ENCODE measurements at regions not wholly inside any gene's neighbourhood (a gene's known extent, or its start where the extent isn't known, plus 50 kb on each side); places are given as distances from the start of the nearest gene placed in this dataset.

DNA sequence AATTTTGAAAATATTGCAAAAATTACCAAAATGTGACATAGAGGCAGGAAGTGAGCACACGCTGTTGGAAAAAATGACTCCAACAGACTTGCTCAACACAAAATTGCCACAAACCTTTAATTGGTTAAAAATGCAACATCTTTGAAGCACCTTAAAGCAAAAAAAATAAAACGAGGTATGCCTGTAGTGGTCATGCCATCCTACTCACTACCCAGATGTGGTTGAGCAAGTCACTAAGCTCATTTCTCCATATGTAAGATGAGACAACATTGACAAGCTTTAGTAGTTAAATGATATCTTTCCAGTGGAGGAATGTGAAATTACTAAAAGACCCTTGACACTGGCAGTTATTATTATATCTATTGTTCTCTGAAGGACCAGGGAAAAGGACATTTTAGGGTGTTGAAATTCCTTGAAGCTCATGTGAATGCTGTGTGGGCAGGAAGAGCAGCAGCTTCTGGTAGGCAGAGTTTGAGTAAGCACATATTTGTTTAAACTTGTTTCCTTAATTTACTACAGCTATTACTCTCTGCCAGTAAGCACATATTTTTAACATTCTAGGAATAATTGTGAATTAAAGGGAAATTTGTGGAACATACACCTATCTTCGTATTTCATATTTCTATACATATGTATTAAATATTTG, 131.6 kb upstream of the P2RY1 start:
- no peak for DNase-seq (ENCODE audit: low read depth)
- no peak overlapping the region for H3K4me3 ChIP-seq (ENCODE audit: control insufficient read depth, low read depth, low read length)
- TF ChIP-seq, protein P1, sequence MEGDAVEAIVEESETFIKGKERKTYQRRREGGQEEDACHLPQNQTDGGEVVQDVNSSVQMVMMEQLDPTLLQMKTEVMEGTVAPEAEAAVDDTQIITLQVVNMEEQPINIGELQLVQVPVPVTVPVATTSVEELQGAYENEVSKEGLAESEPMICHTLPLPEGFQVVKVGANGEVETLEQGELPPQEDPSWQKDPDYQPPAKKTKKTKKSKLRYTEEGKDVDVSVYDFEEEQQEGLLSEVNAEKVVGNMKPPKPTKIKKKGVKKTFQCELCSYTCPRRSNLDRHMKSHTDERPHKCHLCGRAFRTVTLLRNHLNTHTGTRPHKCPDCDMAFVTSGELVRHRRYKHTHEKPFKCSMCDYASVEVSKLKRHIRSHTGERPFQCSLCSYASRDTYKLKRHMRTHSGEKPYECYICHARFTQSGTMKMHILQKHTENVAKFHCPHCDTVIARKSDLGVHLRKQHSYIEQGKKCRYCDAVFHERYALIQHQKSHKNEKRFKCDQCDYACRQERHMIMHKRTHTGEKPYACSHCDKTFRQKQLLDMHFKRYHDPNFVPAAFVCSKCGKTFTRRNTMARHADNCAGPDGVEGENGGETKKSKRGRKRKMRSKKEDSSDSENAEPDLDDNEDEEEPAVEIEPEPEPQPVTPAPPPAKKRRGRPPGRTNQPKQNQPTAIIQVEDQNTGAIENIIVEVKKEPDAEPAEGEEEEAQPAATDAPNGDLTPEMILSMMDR (conservative IDR thresholded peaks at IDR 0.05; ENCODE audit: control insufficient read depth, insufficient read depth, low read depth, low read length), result no peak

DNA sequence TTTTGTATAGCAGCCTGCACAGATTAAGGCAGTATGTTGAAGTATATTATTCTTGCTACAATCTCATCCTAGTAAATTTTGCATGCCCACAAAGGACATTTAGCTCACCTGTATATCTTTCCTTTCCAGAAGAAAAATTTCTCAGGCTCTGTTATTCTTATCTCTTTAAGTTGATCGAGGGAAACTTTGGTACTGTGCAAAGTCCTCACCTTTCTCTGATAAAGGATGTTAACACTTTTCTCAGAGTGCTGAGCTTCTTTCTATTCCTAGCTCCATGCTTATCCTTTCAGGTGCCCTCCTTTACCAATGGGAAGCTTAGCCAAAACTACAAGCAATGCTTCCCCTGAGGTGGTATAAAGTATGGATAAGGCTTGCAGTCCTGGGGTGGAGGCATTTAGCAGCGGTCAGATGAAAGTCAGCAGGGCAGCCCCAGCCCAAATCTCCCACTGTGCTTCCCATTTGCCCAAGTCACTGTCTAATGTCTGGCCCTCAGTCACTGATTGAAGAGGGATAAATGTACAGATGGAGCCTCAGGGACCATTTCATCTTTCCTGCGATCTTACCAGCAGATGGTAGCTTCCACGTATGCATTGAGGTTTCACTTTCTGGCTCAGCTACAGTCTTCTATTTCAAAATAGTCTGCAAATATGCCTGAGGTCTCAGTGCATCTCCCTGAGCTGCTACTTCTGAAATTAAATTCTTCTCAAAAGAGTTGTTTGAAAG, 127.8 kb upstream of the P2RY1 start:
- no peak for DNase-seq (ENCODE audit: low read depth)
- H3K4me3 ChIP-seq (ENCODE audit: control insufficient read depth, low read depth, low read length), result no peak overlapping the region
- TF ChIP-seq, protein P1 (conservative IDR thresholded peaks at IDR 0.05; ENCODE audit: control insufficient read depth, insufficient read depth, low read depth, low read length), result no peak

DNA sequence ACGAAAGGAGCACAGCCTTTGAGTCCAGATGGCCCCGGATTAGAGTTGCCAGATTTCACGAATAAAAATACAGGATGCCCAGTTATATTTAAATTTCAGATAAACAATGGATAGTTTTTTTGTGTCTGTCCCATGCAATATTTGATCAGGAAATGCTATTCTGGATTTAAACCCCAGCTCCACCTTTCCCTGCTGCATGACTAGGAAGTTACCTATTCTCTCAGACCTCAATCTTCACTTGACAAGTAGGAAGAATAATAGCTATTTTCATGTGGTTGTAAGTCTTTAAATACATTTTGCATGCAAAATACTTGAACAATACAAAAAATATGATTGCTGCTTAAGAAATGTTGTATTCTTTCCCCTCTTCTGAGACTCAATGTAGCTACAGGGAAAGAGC, 125.3 kb upstream of the P2RY1 start:
- DNase-seq (ENCODE audit: low read depth), result no peak
- H3K4me3 ChIP-seq (ENCODE audit: control insufficient read depth, low read depth, low read length), result no peak overlapping the region
- TF ChIP-seq, protein P1 (conservative IDR thresholded peaks at IDR 0.05; ENCODE audit: control insufficient read depth, insufficient read depth, low read depth, low read length), result no peak

DNA sequence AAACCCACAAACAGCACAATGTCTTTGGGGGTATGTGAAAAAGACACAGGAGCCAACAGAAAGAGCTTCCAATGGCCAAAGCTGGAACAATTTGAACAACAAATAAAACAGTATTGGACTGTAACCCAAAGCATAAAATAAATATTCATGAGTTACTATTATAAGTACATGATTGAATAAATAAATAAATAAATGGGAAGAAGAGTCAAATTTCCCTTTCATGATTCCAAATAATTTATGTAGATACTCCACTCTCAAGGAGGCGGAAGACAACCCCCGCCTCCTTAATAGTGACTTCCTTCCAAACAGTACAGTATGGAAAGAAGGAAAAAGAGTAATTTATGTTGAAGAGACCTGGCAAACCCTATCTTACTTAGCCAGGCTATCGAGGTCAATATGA, 124.4 kb upstream of the P2RY1 start:
- TF ChIP-seq, protein P1 (conservative IDR thresholded peaks at IDR 0.05; ENCODE audit: control insufficient read depth, insufficient read depth, low read depth, low read length), result no peak
- DNase-seq (ENCODE audit: low read depth), result no peak
- H3K4me3 ChIP-seq (ENCODE audit: control insufficient read depth, low read depth, low read length), result no peak overlapping the region

DNA sequence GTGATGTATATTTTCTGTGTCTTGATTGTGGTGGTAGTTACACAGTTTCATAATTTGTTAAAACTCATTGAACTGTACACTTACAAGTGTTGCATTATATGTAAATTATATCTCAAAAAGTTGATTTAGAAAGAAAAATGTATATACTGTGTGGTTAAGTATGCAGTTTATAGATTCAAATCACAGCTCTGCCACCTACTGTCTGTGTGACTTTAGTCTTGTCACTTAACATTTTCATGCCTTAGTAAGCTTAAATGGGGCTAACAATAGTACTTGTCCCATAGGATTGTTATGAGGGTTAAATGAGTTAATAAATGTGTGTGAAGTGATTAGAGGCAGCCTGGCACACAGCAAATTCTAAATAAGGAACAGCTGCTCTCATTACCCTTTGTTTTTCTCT, 120.9 kb upstream of the P2RY1 start:
- no peak for DNase-seq (ENCODE audit: low read depth)
- TF ChIP-seq, protein P1 (conservative IDR thresholded peaks at IDR 0.05; ENCODE audit: control insufficient read depth, insufficient read depth, low read depth, low read length), result no peak
- H3K4me3 ChIP-seq (ENCODE audit: control insufficient read depth, low read depth, low read length), result no peak overlapping the region

DNA sequence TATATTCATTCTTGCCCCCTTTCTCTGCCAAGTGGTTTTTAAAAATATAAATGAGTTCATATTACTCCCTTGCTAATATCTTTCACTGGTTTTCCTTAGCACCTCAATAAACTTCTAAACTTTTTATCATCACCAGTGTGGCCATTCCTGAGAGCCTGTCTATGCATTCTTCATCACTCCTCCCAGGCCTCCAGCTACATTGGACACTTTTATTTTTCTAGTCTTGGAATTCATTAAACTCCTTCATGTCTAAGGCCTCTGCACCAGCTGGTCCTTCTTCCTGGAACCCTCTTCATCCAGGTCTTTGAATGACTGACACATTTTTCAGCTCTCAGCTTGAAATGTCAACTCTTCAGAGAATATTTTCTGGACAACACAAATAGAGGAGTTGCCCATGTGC, 120.4 kb upstream of the P2RY1 start:
- no peak overlapping the region for H3K4me3 ChIP-seq (ENCODE audit: control insufficient read depth, low read depth, low read length)
- TF ChIP-seq, protein P1 (conservative IDR thresholded peaks at IDR 0.05; ENCODE audit: control insufficient read depth, insufficient read depth, low read depth, low read length), result no peak
- DNase-seq (ENCODE audit: low read depth), result no peak
